ENCODE measurements at regions not wholly inside any gene's neighbourhood (a gene's known extent, or its start where the extent isn't known, plus 50 kb on each side); places are given as distances from the start of the nearest gene placed in this dataset.

DNA sequence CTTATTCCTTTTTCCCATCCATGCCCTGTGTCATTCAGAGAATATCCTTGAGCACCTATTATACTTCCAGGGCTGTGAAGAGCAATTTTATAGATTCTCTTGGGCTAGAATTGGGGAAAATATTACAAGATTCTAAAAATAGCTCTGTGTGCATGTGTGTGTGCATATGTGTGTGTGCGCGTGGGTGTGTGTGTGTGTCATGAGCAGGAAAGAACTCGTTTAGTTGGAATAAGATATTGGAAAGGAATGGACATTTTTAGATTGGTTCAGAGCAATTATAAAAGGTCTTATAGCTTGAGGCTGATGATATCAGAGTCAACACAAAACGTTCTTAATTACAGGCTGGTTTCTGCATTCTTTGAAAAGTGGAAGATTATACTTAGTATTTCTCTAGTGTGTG lies 212.1 kb upstream of the COPS8 start:
- TF ChIP-seq ZNF384 (IDR thresholded peaks at IDR 0.05) (no peak), BHLHE40 (IDR thresholded peaks at IDR 0.05; ENCODE audit: borderline replicate concordance) (no peak), NFRKB (IDR thresholded peaks at IDR 0.05) (no peak), FOXM1 (IDR thresholded peaks at IDR 0.05; ENCODE audit: borderline replicate concordance) (no peak), L3MBTL2 (conservative IDR thresholded peaks at IDR 0.05) (no peak), CTBP1 (IDR thresholded peaks at IDR 0.05; ENCODE audit: borderline replicate concordance) (no peak), FOXA1 (IDR thresholded peaks at IDR 0.05) (no peak), HDGF (IDR thresholded peaks at IDR 0.05; ENCODE audit: borderline replicate concordance) (no peak), ARNT (IDR thresholded peaks at IDR 0.05) (no peak), FOXK2 (IDR thresholded peaks at IDR 0.05) (no peak)

Measured in HEK293T (cell line).